ENCODE measurements at regions not wholly inside any gene's neighbourhood (a gene's known extent, or its start where the extent isn't known, plus 50 kb on each side); places are given as distances from the start of the nearest gene placed in this dataset.
"Not testable (repeated sequence)": the region's sequence is repeated elsewhere in the genome, so short reads cannot be mapped to it uniquely, and the experiment has no call there.

DNA sequence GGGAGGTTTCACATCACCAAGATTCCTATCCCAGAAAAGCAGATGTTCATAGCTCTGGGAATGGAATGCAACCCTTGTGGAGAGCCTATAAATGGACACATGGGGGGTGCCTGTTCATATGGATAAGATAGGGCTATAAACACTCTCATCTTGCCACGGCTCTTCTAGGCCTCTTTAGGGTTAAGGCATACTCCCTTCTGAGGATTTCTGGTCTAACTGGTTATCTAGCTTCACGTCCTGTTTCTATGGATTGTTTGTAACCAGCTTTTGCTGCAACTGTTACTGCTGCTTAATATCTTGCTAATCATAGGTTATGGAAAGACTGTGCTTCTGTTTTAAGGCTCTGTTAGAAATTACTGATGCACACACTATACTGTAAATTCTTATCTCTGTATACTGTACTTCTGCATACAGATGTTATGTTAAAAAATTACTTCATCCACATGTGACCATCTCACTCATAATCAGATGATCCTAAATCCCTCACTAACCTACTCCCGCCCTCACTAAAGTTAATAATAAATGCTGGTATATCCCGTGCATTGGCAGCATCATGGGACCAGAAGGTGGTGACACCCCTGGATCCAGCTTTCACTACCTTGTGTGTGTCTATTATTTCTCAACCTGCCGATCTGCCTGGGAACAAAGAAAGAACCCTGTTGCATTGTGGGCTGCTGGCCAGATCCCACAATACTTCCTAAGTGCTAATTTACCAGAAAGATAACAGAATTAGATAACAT lies 68.7 kb downstream of the PRKAB2 start:
- not testable (repeated sequence) for TF ChIP-seq CTCF (IDR thresholded peaks at IDR 0.05; ENCODE audit: insufficient read depth, low read length); POLR2AphosphoS5 (IDR thresholded peaks at IDR 0.05; ENCODE audit: low read depth); GABPA (IDR thresholded peaks at IDR 0.05; ENCODE audit: low read depth); SPI1 (IDR thresholded peaks at IDR 0.05; ENCODE audit: borderline replicate concordance, low read depth)
- TF ChIP-seq, protein P1, sequence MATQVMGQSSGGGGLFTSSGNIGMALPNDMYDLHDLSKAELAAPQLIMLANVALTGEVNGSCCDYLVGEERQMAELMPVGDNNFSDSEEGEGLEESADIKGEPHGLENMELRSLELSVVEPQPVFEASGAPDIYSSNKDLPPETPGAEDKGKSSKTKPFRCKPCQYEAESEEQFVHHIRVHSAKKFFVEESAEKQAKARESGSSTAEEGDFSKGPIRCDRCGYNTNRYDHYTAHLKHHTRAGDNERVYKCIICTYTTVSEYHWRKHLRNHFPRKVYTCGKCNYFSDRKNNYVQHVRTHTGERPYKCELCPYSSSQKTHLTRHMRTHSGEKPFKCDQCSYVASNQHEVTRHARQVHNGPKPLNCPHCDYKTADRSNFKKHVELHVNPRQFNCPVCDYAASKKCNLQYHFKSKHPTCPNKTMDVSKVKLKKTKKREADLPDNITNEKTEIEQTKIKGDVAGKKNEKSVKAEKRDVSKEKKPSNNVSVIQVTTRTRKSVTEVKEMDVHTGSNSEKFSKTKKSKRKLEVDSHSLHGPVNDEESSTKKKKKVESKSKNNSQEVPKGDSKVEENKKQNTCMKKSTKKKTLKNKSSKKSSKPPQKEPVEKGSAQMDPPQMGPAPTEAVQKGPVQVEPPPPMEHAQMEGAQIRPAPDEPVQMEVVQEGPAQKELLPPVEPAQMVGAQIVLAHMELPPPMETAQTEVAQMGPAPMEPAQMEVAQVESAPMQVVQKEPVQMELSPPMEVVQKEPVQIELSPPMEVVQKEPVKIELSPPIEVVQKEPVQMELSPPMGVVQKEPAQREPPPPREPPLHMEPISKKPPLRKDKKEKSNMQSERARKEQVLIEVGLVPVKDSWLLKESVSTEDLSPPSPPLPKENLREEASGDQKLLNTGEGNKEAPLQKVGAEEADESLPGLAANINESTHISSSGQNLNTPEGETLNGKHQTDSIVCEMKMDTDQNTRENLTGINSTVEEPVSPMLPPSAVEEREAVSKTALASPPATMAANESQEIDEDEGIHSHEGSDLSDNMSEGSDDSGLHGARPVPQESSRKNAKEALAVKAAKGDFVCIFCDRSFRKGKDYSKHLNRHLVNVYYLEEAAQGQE (IDR thresholded peaks at IDR 0.05; ENCODE audit: insufficient replicate concordance, low read depth) = not testable (repeated sequence)
